ENCODE measurements at regions not wholly inside any gene's neighbourhood (a gene's known extent, or its start where the extent isn't known, plus 50 kb on each side); places are given as distances from the start of the nearest gene placed in this dataset.
"Not testable (repeated sequence)": the region's sequence is repeated elsewhere in the genome, so short reads cannot be mapped to it uniquely, and the experiment has no call there.

DNA sequence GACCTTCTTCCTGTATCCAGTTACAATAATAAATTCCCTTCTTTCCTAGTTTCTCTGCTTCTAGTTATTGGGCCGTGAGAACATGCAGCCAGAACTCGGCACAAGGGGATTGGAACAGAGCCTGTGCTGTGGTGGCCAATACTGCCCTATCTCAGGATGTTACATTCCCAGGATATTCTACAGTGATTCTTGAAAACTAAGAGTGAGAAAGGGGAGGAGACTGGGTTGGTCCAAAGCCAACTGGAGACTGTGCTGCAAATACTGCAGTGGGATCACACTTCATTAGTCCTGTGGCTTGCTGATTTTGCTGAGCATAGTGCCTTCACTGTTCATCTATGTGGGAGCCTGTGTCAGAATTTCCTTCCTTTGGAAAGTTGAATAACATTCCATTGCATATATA lies 456.8 kb downstream of the RPIA start:
- TF ChIP-seq, protein P1, sequence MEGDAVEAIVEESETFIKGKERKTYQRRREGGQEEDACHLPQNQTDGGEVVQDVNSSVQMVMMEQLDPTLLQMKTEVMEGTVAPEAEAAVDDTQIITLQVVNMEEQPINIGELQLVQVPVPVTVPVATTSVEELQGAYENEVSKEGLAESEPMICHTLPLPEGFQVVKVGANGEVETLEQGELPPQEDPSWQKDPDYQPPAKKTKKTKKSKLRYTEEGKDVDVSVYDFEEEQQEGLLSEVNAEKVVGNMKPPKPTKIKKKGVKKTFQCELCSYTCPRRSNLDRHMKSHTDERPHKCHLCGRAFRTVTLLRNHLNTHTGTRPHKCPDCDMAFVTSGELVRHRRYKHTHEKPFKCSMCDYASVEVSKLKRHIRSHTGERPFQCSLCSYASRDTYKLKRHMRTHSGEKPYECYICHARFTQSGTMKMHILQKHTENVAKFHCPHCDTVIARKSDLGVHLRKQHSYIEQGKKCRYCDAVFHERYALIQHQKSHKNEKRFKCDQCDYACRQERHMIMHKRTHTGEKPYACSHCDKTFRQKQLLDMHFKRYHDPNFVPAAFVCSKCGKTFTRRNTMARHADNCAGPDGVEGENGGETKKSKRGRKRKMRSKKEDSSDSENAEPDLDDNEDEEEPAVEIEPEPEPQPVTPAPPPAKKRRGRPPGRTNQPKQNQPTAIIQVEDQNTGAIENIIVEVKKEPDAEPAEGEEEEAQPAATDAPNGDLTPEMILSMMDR (IDR thresholded peaks at IDR 0.05): not testable (repeated sequence)
- TF ChIP-seq POLR2A (IDR thresholded peaks at IDR 0.05): not testable (repeated sequence)
